Loucy (cell line): ENCODE measurements at regions not wholly inside any gene's neighbourhood (a gene's known extent, or its start where the extent isn't known, plus 50 kb on each side); places are given as distances from the start of the nearest gene placed in this dataset.

ENCODE experiments used
- CTCF ChIP-seq: fragments of 200-600 bp; sonication (generic); conservative IDR thresholded peaks from 2 replicates; pipeline ENCODE4 v1.5.1; 2014; ENCODE audit warnings: mild to moderate bottlenecking, antibody characterized with exemption, low read length
- EZH2phosphoT487 ChIP-seq: fragments of 200-600 bp; IDR thresholded peaks from 2 replicates; pipeline ENCODE4 v1.6.1; 2018; ENCODE audit warnings: antibody characterized with exemption, mild to moderate bottlenecking, moderate library complexity, borderline replicate concordance

- TF ChIP-seq CTCF (no peak), EZH2phosphoT487 (no peak)
These were observed 1038.6 kb downstream of the TUSC7 start for GRCh38 chr3:117748131-117748530.
